Left renal pelvis (tissue), 4 donors: ENCODE measurements at regions not wholly inside any gene's neighbourhood (a gene's known extent, or its start where the extent isn't known, plus 50 kb on each side); places are given as distances from the start of the nearest gene placed in this dataset.
A peak's percentile ranks its signal among the peaks of the same experiment; 100 is the strongest.

ENCODE experiments used
- DNase-seq, 4 donors: peaks; one replicate each; pipeline ENCODE4 v3.0.0-alpha.2; 2013; ENCODE audit warnings: low read depth in 4 of 4, low spot score in 3 of 4

DNA sequence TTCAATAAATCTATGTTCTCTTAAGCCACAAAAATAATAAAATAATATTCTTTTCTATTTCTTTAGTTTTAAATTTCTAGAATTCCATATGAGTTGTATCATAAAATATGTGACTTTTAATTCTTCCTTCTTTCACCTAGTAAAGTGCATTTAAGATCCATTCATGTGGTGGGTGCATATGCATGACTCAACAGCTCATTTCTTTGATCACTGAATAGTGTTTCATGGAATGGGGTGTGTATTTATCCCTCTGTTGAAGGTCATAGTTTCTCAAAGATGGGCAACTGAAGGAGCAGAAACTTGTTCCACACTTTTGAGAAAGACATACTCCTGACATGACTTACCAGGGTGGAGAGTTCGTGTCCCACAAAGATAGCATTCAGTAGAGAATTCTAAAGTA is 1230.3 kb upstream of the AGA start:
- no peak for DNase-seq

DNA sequence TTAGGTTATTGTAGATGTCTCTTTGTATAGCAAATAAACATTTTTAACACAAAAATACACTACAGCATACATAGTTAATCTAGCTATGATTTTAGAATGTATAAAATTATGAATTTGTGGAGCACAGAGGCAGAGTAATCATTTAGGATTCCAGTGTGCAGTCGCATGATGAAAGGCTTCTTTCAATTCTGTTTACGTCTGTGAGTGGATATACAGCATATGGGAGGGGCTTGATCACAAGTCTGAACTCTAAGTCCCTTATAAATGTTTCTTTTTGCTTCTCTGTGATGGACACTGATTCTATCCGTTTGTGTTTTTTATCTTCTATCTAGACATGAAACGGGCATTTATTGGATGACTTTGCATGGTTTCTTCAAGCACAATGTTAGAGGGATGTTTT is 1239.6 kb upstream of the AGA start:
- no peak for DNase-seq

DNA sequence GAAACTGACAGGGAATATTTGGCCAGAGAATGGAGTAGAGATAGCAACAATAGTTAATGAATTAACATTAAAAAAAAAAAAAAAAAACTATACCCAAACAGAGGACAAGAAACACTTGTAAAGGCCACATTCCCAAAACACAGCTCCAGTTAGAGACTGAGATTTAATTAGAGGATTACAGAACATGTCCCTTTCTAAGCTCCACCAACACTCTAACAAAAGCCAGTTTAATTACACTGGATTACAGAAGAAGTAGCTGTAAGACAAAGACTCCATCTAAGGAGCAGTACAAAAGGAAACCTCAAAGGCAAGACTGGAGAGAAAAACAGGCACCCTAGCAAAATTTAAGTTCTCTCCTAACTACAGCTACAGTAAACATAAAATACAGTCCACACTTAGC is 1247.7 kb upstream of the AGA start:
- DNase-seq, result no peak

DNA sequence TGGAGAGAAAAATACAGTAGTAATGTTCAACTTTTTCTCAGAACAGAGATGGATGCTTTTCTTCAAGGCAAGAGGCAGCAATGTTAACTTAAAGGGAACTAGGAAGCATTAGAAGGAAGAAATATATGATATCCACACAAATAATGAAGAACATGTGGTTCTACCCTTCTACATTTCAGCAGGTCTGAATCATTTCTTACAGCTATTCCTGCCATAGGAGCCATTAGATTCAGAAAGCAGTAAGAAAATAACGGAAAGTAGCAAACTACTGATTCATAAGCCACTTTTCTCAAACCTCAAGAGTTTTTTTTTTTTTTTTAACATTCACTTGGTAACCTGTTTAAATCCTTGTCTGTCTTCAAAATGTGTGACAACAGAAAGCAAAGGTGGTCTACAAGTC is 1251.6 kb upstream of the AGA start:
- DNase-seq, result no peak

DNA sequence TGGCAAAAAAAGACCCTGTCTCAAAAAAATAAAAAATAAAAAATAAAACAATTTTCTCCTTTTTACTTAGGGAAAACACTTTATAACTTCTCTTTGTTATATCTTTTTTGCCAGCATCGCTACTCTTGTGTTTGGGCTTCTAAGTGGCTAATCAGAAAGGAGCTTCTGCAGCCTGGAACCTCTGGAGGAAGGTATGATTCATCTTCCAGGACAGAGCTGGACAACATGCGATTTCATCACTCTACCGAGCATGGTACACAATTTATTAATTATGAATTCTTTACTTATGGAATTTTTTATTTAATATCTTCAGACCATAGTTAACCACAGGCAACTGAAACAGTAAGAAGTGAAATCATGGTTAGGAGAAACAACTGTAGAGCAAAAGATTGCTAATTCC is 1254.3 kb upstream of the AGA start:
- no peak for DNase-seq

DNA sequence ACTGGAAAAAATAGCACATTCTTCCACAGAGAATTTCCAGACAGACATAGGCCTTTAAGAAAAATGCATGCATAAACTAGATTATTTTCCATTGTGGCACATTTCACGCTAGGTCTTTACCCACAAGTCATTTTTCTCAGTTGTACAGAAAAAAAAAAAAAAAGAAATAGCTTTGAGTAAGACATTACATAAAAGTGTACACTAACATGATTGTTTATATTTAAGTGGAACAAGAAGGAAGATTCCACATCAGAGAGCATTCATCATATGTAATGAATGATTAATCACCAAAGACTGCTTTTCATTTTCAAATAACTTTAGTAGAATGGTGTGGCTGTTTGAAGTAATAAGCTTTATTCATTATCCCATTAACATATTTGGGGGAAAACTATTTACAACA is 1270.2 kb upstream of the AGA start:
- DNase-seq, result no peak

DNA sequence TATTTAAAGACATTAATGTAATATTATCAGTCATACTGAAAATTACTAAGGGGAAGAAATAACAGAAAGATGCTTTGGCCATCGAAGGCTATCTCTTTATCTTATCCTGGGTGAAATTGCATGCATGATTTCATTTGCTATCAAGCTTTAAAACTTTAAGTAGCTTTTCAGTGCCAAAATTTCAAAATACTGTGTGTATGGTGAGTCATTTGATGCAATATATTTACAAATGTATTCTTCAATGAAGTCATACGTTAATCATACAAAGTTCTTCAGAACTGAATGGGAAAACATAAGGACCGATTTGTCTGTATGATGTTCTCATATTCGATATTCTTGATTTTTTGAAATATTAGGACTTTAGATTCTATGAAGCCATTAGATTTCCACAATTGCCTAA is 1295.8 kb upstream of the AGA start:
- no peak for DNase-seq

DNA sequence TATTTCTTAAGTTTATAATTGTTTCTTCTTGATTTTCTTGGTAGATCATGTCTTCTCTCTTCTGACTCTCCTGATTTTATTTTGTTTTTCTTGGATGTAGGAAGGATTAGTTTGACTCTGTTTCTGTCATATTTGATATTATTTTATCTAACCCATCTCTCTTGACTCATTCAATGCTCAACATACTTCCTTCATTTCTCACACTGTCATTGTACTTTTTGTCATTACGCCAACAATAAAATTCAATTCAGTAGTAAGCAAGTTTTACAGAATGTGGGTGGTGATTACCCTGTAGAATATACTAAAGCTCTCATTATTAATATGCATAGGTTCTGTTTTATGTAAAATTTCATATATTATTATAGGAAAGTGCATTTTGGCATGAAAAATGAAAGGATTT is 1303.0 kb upstream of the AGA start:
- DNase-seq, result no peak

DNA sequence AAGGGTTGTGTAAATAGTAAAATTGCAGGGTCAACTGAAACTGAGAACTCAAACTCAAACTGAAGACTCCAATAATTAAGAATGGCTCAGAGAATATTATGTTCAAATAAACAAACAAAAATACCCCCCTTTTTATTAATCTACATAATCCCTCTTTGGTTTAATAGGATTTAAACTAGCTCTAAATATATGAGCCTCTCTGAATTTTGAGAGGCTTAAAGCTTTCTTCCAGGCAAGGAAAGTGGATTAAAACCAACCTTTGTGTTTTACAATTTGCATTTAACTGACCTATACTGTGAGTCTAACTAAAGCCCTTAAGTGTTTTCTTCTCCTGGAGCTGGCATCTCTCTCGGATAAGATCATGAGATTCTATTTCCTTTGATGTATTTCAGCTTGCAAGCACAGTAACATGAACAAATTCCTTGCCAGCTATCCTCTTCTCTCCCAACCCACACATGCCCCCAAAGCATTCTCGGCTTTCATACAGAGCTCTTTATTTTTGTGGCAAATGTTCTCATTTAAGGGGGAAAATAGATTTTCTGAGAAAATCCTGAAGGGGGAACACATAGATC is 1310.8 kb upstream of the AGA start:
- no peak for DNase-seq

DNA sequence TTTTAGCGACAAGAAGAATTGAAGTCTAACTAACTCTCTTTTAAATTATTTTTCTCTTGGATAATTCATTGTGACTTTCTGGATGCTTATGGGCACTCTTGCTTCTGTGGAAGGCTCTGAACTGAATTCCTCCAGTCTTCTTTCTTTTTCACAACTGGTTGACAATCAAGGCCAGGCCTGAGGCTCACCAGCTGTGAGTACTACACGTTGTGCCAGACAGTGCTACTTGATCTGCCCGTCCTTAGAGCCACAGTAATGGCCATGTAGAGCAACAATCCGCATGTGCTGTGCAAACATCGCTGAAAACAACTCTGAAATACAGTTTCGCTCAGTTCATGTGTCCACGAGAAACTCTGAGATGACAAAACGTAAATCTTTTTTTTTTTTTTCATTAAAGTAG is 1336.3 kb upstream of the AGA start:
- DNase-seq, result peak in 1 of 4 donors; percentile 7

DNA sequence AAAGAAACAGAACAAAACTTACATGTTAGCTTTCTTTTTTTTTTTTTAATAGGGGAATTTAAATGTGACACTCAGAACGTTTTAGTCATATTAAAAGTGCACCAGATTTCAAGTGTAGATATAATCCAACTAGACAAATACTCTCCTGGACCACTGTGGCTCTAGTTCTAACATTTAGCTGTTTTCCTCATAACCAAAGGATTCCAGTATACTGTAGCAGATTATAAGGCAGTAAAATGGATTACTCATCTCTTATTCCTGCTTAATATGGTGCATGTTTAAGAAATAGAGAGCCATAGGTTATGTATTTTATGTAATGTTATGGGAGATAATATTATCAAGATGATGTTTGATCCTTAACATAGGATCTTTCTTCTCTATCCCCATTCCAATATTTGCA is 1339.5 kb upstream of the AGA start:
- DNase-seq, result no peak

DNA sequence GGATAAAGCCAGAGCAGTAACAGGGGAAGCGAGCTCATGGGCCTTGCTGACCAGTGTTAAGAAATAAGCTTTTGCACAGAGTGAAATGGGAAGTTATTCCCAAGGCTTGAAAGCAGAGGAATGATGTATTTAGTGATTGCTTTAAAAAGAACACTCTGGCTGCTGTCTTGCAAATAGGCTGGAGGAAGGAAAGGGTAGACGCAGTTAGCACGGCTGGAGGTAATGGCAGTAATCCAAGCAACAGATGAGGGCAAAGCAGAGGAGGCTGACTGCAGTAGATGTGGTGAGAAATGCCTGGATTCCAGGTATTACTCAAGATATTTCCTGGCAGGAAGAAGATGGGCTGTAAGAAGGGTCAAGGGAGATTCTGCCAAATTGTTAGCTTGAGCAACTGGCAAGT is 1342.3 kb upstream of the AGA start:
- DNase-seq, result no peak

DNA sequence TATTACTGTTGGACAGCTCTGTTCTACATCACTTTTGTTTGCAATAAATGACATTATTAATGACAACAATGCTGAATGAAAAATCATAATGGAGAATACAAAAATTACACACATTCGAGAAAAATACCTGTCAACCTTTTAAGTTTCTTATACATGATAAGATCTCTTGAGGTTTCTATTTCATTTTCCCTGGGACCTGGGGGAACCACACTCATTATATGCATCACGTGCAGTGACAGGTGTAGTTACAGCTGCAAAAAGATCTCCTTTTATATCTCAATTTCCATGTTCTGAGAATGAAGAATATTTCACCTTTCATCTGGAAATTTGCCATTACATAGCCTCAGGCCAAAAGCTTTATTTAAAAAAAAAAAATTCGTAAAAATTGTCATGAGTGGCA is 1347.0 kb upstream of the AGA start:
- no peak for DNase-seq

DNA sequence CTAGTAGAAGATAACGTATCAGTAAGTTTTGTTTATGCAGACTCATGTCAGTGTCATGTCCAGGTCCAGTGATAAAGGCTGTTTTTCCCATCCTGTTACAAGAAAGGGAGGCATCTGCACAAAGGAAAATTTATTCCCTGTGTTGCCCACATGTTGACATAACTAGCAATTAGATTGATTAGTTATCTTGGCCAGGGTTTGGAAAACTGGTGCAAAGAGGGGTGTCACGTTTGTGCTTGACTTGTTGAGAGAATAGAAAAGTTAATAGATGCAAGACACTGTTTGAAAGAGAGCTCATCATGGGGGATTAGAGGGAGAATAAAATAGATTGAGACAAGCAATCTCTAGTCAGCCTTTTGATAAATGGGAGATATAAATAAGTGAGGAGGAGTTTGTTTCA is 1357.0 kb upstream of the AGA start:
- DNase-seq, result no peak

DNA sequence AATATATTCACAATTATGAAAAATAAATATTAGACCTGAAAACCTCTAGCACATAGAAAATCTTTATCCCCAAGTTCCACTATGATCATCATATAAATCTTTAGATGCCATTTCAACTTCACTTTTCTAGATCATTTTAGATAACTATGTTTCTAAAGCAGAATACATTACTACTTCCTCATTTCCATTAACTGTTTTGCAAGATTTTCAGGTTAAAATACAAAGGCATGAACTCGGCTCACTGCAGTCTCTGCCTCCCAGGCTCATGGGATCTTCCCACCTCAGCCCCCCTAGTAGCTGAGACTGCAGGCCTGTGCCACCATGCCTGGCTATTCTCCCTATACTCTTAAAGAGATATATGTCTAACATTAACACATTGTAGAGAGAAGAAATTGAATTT is 1365.9 kb upstream of the AGA start:
- DNase-seq, result no peak

DNA sequence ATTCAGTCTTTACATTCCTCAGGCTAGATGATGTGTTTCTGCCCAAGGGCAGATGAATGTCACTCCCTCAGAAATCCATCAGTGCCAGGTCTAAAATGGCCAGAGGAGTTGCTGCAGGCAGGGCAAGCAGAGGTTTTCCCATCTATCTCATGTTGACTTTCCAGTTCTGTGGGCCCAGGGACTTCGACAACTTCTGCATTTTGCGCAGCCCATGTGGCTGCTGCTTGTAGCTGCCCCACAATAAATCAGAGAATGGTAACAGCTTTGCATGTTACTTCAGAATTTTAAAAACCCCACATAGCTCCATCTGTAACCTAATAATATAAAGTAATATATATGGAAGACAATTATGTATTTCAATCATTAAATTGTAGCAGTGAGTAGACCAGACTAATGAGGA is 1367.7 kb upstream of the AGA start:
- no peak for DNase-seq

DNA sequence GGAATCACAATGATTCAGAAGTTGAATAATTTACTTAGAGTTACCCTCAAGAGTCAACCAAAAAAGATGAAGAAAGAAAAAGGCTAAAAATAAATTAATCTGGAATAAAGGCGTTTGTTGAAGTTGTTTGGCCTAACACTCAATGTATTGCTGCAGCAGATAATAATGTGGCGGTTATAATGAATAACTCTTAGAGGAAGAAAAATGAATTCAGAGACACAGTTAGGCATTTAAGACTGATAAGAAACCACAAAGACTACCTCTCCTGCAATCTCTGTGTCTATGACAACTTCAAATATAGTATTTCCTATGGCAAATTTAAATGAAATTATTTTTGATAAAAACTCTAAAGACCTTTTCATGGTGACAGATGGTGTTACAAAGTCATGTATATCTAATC is 1369.1 kb upstream of the AGA start:
- DNase-seq, result no peak

DNA sequence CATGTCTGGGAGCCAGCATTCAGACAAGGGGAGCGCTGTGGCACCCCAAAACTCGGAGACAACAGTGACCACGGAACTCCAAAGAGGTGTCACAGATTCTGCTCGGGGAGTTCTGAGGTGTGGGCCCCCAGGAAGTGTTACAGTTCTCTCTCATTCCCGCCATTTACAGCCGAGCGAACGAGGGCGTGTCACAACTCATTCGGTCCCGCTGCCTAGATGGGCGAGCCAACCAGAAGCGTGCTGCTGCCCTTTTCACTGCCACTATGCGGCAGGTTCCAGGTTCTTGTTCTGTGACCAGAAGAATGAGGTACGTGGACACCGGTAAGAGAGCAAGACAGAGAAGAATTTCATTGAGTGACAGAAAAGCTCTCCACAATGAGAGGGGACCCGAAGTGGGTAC is 1370.6 kb upstream of the AGA start:
- DNase-seq, result no peak

DNA sequence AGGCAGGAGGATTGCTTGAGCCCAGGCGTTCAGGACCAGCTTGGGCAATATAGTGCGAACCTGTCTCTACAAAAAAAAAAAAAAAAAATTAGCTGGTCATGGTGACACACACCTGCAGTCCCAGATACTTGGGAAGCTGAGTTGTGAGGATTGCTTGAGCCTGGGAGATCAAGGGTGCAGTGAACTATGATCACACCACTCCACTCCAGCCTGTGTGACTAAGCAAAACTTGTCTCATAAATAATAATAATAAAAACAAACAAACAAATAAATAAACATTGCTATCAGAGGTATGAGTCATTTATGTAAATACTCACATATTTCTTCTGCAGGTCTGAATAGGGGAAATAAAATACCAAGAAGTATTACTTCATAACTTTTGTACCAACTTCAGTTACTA is 1372.7 kb upstream of the AGA start:
- no peak for DNase-seq

DNA sequence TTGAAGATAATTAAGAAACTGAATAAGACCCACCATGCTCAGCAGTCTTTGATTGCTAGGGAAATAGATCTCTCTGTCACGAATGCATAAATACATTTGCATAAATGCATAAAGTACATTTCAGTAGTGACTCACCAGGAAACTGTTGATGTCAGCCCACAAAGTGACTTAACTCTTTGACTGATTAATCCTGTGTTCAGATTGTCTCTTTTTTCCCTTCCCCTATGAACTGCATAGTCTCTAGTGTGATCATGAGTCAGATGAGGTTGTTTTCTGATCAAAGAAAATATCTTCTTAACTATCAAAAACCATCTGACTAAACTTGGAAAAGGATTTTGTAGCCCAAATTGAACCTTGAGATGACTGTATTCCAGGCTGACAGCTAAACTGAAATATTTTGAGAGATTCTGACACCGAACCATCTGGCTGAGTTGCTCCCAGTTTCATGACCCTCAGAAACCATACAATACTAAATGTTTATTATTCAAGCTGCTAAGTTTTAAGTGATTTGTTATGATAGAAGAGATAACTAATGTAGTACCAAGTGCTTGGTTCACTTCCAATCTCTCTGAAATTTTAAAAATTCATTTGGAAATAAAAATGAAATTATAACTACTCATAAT is 1381.5 kb upstream of the AGA start:
- no peak for DNase-seq

DNA sequence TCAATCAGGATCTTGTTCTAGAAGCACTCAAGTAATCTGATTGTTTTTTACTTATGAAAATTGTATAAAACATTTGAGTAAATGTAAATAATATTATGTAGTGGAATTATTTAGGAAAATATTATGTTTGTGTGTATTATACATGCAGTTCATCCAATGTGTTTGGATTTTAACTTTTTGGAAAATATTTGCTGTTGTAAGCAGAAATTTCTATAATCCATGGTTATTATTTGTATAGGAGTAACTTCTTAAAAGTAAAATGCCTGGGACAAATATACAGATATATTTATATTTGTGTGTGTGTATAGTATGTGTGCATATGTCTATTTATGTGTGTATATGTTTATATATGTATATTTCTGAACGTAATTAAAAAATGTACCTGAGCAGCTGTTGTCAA is 1394.6 kb upstream of the AGA start:
- no peak for DNase-seq

DNA sequence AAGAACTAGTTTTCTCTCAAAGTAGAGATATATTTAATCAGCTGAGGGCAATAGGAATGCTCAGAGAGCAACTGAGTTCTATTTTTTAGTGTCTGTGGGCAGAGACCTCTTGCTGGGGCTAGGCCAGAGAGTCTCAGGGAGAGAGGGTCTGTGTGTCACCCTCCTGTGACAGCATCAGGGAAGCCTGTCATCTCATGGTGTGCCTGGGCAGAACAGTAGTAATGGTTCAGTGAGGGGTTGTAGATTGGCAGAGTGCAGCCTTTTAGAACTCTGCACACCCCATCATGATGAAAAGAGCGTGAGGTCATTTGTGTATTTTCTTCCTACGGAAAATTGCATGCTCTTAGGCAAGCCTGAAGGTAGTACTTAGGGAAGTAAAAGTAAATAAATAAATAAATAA is 1396.5 kb upstream of the AGA start:
- no peak for DNase-seq

DNA sequence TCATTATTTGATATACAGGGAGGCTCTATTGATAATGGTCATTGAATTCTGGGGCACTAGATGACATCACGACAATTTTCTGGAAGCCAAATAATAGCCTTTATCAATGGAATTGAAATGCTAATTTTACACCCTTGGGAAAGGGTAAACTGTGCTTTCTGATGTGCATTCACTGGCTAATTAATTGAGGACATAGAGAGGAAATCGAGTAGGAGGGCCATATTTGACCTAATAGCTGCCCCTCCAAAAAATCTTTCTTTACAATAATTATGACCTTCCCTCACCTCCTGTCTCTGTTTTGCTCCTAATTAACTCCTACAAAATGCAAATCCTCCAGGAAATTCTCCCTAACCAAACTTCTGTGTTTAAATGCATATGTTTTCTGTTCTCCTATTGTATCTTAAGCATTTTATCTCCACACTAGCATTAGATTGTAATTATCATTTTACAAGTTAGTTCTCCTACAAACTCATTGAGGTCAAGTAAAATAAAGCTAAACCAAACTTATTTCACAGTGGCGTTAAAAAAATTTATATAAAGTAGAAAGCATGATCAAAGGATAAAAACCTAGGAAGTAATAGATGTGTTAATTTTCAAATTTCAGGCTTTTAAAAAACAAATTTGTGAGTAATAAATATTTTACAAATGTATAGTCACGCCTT is 1414.0 kb upstream of the AGA start:
- DNase-seq, result no peak
